Lower leg skin (tissue), 3 donors: ENCODE measurements at regions not wholly inside any gene's neighbourhood (a gene's known extent, or its start where the extent isn't known, plus 50 kb on each side); places are given as distances from the start of the nearest gene placed in this dataset.

Source experiments
- CTCF ChIP-seq, 3 donors: fragments of 450-650 bp; IDR thresholded peaks; one replicate each; pipeline ENCODE4 v1.5.1; 2016; ENCODE audit warnings: antibody characterized with exemption in 3 of 3, mild to moderate bottlenecking in 3 of 3, moderate library complexity in 2 of 3
- POLR2A ChIP-seq, 2 donors: fragments of 450-650 bp; IDR thresholded peaks; one replicate each; pipeline ENCODE4 v1.6.1; 2016 to 2017; ENCODE audit warnings: antibody characterized with exemption in 2 of 2, mild to moderate bottlenecking in 1 of 2, moderate library complexity in 1 of 2

- no peak for TF ChIP-seq CTCF (IDR thresholded peaks at IDR 0.05)
- TF ChIP-seq POLR2A (IDR thresholded peaks at IDR 0.05), result no peak
Observed at GRCh38 chr18:33818145-33818544, 240.1 kb downstream of the ASXL3 start.
